HG02798 (cell line): ENCODE measurements at regions not wholly inside any gene's neighbourhood (a gene's known extent, or its start where the extent isn't known, plus 50 kb on each side); places are given as distances from the start of the nearest gene placed in this dataset.
"Not testable (repeated sequence)": the region's sequence is repeated elsewhere in the genome, so short reads cannot be mapped to it uniquely, and the experiment has no call there.

Source experiments
- ATAC-seq: cut with Tn5 transposase; IDR thresholded peaks from one replicate; pipeline ENCODE4 v1.9.1; 2021; ENCODE audit warnings: mild to moderate bottlenecking; ENCODE audit not compliant: unreplicated experiment, poor library complexity

DNA sequence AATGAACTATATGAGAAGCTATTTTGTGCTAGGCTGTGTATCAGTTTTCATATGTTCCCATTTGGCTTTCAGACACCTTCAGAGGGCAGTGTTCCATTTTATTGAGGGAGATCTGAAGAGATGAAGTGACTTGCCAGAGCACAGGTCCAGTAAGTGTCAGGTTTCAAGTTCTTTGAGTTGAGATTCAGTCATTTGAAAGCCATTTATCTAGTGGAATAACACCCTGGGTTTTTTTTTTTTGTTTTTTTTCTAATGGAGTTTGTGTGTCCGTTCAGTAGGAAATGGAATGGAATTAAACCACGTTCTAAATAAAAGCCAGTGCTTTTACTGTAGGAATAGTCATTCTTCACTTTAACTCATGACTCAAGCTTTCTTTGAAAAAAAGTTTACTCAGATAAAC is 652.9 kb upstream of the USP24 start:
- no peak for ATAC-seq

DNA sequence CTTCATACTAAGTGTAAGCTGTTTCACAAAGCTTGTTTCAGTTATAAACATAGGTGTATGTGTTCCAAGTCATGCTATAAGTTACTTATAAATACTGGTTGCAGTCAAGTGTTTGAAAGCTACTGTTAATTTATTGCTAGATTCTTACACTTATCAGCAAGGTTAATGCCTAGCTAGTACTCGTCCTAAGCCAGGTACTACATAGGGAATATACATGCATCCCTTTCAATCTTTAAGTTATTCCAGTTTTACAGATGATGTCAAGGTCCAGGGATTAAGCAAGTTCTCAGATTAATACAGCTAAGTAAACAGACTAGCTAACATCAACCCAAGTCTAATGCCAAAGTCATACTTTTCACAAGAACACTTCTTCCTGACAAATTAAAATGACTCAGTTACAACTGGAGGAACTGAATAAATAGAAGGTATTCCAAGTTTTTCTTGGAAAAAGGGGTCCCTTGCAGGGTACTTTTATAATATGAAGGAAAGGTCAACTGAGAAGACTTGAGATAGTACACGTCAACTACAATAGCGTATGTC is 652.2 kb upstream of the USP24 start:
- no peak for ATAC-seq

DNA sequence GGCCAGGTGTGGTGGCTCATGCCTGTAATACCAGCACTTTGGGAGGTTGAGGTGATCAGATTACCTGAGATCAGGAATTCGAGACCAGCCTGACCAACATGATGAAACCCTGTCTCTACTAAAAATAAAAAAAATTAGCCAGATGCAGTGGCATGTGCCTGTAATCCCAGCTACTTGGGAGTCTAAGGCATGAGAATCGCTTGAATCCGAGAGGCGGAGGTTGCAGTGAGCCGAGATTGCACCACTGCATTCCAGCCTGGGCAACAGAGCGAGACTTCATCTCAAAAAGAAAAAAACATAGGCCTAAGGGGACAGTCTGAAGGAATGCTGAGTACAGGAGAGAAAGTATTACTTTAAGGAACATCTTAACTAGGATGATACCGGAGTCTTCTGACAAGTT is 650.6 kb upstream of the USP24 start:
- not testable (repeated sequence) for ATAC-seq

DNA sequence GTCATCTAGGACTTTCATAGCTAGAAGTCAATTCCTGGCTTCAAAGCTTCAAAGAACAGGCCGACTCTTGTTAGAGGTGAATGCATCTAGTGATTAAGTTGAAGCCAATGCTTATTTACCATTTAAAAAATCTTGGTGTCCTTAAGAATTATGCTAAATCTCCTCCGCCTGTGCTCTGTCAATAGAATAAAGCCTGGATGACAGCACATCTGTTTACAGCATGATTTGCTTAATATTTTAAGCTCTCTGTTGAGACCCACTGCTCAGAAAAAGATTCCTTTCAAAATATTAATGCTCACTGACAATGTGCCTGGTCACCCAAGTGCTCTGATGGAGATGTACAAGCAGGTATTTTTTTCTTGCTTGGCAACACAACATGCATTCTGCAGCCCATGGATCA is 649.1 kb upstream of the USP24 start:
- no peak for ATAC-seq

DNA sequence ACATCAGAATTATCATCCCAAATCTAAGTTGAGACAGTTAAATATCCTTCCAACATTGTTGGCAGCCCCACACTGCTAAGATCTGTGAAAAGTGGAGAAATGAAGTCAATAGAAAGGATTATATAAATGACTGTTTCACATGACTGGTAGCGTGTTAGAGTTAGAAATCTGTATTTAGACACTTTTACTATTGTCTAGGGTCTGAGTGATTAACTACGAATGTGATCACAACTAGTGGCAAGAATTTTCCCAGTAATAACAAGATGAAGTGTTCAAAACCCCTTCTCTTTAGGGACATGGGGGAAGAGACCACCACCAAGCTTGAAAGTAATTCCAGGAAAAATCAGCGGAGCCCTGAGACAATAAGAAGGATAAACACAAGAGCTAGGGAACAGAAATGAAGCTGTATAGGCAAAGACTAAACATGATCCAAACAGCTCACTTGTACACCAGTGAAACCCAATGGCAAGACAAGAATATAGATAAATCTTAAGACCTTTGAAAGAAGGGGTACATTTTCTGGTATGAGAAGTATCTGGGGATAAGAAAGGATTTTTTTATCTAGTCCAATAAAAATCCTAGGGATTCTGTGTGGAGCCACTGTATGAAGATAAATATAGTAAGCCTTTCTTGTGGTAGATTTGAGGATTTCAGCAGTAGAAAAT is 646.6 kb upstream of the USP24 start:
- ATAC-seq = no peak

DNA sequence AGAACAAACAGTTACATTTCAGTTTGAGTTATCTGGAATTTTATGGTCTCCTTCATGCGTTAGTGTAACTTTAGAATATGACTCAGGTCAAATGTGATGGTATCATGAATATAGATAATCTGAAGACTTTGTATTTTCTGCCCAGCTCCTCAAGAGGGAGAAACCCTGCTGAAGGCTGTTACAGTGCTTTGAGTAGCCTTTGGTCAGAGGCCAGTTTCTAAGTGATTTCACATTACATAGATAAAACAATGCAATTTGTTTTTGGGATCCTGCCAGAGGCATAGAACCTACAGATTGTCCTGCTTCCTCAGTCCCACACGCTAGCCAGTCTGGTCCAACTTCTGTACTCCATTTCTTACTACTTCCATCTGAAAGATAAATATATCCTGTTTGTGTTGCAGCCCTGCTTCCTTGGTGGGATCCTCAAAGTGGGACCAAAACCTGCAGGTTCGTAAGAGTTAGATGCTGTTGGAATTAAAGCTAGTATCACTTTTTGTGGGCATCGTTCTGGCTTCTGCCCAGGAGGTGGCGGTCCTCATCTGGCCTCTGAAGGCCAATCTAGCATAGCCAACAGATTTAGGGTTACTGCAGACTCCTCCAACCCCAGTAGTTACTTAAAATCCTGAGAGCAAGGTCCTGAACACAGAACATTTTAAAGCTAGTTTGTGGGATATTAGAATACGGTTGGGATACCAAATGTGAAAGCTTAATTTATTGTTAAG is 645.8 kb upstream of the USP24 start:
- no peak for ATAC-seq

DNA sequence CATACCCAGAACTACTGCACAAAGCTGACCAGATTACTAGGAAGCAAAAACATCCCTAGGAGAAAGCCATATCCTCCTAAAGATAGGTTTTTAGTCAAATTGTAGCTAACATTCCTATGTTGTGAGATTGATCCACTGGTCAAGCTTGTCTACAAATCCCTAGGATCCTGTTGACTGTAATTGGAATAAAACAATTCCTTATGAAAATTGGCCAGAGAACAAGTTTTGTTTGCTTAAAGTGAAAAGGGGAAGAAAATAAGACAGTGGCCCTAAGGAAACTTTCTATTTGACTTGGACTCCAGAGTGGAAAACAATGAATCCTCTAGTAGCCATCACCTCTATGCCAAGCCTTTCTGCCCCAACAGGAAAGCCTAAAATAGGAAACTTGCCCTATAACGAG is 645.2 kb upstream of the USP24 start:
- no peak for ATAC-seq

DNA sequence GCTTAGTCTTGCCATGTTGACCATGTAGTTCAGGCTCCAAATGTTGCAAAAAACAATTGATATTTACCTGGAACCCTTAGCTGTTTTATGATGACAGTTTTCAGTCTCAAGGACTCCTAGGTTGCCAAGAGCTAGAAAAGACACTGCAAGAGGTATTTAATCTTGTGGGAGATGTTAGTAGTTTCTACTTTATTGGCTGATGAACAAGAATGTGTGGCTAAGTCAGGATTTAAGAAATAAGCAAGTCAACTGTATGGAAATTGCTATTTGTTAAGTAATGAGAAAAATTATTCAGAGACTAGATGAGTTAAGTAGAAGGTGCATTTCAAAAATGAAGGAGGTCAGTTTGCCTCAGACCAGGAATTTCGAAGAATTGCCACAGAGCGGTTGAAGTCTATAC is 639.7 kb upstream of the USP24 start:
- ATAC-seq = no peak

DNA sequence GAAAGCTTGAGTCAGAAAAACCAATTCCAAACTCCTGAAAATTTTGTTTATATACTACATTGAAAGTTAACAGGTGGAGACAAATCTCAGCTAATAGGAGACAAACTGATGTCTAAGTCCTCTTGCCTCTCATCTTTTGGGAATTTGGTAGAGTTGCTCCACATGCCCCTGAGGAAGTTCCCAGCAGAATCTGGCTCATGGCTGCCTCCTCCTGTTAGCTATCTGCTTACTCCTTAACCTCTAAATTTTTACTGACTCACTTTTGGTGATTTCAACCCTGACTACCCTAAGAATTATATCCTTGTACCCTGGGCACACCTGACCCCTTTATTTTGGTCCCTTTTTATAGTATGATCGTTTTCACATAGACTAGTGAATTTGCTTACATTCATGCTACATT is 633.7 kb upstream of the USP24 start:
- ATAC-seq = no peak

DNA sequence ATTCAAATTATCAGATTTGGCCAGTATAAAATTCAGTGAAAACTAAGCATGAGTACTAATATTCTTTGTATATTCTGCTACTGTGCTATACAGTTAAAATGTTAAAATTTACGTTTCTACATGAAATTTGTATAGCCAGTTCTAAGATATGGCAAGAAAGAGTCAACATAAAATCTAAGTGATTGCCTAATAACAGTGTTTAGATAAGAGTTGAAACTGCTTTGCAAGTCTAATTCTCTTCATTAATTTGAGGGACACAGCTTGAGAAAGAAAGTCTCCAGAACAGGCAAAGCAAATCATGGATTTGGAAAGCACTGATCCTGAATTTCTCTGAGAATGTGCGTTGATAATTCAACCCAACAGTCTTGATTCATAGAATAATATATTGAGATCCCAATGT is 630.9 kb upstream of the USP24 start:
- no peak for ATAC-seq

DNA sequence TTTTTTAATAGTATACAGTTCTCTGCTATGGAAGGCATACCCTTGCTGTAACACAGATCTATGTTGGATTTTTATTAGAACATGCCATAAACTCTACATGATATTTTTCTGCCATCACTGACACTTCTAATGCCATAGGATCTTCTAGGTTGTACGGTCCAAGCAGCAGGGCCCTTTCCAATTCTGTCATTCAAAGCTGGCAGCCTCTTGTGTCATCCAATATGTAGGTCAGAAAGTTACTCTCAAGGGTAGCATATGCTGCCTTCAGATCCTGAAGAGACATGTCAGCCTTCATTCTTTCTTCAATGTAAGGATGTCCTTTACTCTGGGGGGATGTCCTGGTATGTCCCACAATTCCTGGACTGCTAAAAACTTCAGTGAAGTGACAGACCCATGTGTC is 629.2 kb upstream of the USP24 start:
- ATAC-seq = no peak

DNA sequence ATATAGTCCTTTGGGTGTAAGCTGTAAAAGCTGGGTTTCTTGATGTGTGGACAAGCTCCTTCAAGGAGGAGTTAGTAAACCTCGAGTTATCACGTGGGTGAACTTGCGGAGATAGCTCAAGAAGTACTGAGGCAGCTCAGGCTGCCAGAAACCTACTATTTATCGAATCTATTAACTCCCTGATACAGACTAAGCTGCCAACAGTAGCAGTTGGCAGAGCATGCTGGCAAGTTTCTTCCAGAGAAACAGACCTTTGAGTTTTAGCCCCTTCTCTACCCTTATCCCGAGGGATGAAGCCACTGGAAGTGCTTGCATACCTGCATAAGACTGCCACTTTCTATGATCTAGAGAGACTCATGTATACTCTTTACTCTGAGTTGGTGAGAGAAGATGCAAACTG is 624.5 kb upstream of the USP24 start:
- ATAC-seq = no peak

DNA sequence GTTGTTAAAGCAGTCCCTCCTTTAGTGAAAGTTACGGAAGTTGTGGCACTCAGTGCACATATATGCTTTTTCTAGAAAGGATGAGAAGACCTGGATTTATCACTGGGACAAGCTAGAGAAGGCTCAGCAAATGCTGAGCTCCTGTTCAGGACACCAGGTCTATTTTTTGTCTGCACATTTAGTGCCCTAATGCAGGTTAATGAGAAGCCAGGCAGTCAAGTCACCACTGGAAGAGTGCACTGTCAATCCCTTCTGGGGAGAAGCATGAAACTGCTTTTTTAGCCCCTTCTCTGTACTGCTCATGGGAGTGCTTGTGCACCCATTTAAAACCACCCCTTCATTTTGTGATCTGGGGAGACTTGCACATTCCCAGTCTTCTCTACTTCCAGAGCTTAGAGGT is 624.1 kb upstream of the USP24 start:
- no peak for ATAC-seq

DNA sequence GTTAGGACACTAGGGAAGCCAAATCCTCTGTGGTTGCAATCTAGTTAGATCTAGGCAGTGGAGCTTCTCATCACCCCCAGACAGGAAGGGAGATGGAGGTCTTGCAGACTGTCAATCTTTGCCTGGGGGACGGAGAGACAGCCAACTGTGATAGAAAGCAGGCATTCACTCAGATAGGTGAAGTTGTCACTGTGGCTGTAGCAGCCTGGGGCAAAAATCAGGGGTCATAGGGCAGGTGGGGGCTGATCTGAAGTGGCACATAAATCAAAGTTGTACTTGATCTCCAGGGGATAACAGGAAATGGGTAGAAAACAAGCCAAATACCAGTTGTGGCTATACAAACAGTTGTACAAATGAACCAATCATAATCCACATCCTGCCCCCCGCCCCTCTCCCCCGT is 620.9 kb upstream of the USP24 start:
- ATAC-seq = no peak

DNA sequence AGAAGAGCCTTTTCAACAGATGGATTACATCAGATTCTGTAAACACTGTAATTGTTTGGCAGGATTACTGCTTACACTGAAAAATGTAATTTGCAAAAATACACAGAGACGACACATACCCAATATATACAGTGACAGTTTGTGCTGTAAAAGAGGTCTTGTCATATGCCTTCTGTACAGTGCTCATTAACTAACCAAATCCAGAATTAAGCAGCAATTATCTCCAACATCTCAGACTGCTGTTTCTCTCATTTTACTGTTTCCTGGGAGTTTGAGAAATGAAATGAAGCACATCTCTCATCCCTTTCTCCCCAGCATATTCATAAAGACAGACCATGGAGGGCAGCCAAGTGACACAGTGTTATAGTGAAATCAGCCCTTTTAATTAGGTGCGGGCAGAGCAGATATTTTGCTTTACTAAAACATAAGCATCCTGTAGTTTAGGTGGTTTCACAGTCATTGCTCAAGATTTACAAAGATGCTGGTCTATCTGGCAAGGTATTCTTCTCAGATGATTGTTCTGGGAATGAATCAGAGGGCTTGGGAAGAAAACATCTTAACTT is 618.4 kb upstream of the USP24 start:
- ATAC-seq = no peak

DNA sequence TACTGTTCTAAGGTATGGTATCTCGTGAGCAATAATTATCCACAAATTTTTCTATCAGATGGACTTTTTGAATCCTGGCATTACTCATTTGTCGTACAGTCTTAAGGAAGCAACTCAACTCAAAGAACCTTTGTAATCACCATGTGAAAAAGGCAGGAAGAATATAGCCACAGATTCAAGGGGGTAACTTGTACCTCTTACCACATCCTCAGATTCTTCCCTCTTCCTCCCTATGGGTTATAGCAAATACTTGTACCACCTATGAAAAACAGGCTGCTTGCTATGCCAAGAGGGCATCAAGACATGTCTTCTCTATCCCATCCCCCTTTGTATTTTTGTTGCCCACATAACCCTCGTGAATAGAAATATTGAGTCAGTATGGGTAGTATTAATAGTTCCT is 616.6 kb upstream of the USP24 start:
- ATAC-seq = no peak

DNA sequence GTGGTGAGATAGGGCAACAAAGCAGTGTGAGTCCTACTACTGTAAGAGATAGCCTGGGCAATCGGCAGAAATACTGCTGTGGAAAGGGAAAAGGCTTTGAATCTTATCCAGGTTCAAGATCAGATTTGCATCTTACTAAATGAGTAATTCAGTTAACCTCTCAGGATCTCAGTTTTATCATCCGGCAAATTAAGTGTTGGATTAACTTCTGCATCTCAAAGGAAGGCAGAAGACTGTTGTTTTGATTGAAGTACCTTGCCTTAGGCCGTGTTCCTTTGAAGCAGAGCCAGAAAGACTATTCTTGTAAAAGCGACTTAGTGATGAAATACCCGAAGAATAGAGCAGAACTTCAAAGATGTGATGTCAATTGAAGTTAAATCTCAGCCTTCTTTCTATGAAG is 612.9 kb upstream of the USP24 start:
- no peak for ATAC-seq

DNA sequence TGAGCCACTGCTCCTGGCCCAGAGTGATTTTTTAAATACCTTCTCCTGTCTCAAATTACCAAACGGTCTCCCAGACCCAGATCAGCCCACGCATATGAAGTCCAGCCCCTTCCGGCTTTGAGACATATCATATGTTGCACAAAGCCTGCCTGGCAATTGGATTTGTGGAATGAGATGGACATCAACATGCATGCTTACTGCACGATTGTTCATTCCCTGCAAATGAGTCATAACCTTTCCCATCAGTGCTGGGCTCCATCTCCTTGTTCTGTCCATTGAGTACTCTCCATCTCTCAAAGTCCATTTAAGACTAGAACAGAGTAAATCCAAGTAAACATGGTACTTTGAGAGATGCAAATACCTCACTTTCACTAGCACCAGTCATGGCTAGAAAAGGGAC is 612.2 kb upstream of the USP24 start:
- no peak for ATAC-seq

DNA sequence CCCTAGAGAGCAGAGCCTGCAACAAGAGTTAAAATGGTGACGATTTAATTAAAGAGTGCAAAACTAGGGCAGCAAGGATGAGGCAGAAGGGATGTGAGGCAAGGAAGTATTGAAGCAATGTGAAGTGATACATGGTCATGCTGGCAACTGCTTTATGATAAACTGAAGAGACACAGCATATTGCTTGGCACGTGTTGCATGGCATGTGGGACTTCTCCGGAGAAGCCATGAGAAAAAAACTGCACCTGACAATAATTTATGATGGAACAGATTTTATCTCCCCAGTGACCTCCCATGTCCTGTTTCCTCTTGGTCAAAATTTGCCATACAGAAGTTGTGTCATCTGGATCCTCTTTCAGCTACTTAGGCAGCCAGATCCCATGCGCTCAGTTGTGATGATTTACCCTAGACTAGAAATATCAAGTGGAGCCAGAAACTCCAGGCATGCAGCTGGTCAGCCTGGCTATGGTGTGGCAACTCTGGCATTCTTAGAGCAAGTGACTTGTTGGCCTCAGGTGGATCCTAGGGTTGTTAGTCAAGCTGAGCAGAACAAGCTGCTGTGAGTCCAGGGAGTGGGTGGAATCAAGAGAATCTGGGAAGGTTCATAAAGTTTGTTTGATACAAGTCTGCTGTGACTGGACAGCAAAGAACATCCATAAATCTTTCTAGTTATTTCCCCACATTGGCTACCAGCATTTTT is 611.4 kb upstream of the USP24 start:
- ATAC-seq = no peak

DNA sequence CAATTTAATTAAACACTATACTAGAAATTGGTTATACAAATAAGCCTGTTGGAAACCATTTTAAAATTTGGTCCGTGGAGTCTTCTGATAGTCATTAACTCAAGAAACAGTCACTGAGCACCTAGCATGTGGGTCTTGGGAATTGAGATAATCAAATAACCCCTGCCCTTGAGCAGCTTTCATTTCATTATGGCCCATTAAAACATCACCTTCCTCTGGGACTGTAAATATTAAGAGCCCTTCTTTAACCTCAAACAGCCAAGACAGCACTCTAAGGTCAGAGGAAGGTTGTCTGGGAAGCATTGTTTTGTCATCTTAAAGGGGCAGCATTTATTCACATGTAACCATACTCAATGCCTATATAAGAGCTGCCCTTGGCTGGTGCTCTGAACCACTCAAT is 610.3 kb upstream of the USP24 start:
- no peak for ATAC-seq

DNA sequence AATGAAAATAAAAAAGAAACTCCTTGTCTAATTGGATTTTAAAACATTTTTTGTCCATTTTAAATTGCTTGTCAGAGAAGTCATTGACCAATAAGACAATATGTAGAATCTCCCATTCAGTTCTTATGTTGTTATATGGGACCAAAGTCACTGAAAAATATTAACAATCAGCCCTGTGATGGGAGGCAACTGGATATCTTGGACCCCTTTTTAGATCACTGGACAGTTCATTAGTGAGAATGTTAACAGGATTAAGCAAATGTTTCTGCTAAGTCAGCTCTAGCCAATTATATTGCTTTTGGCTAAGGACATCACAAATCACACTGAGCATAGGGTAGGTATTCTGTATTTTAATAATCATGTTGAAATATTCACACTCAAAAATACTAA is 609.1 kb upstream of the USP24 start:
- no peak for ATAC-seq
